Testis (tissue), 2 donors: ENCODE measurements at regions not wholly inside any gene's neighbourhood (a gene's known extent, or its start where the extent isn't known, plus 50 kb on each side); places are given as distances from the start of the nearest gene placed in this dataset.

Experiments
- DNase-seq: peaks from one replicate; pipeline ENCODE4 v3.0.0-alpha.2; 2019
- H3K27ac ChIP-seq, 2 donors: fragments of 200-600 bp; sonication (generic); one replicate each; pipeline ENCODE4 v1.5.1; 2019
- H3K27me3 ChIP-seq: fragments of 200-600 bp; sonication (generic); one replicate; pipeline ENCODE4 v1.5.1; 2019
- H3K36me3 ChIP-seq: fragments of 200-600 bp; sonication (generic); one replicate; pipeline ENCODE4 v1.5.1; 2017; ENCODE audit warnings: low read depth; ENCODE audit errors: missing control alignments
- H3K4me1 ChIP-seq: fragments of 200-600 bp; sonication (generic); one replicate; pipeline ENCODE4 v1.5.1; 2019
- H3K4me3 ChIP-seq, 2 donors: fragments of 200-600 bp; sonication (generic); one replicate each; pipeline ENCODE4 v1.5.1; 2017 to 2019
- H3K9me3 ChIP-seq: fragments of 200-600 bp; sonication (generic); one replicate; pipeline ENCODE4 v1.5.1; 2017
- CTCF ChIP-seq, 3 experiments: fragments of 450-650 bp in 2 of 3; fragments of 200-600 bp in 1 of 3; sonication (generic) in 1 of 3; IDR thresholded peaks; one replicate each; pipeline ENCODE4 v1.5.1; 2016 to 2019; ENCODE audit warnings: antibody characterized with exemption in 3 of 3, mild to moderate bottlenecking in 2 of 3, moderate library complexity in 1 of 3
- POLR2A ChIP-seq: fragments of 450-650 bp; IDR thresholded peaks from one replicate; pipeline ENCODE4 v1.6.1; 2017; ENCODE audit warnings: antibody characterized with exemption, mild to moderate bottlenecking, moderate library complexity
- WGBS, 2 donors: methylation state at CpG; one replicate each; pipeline ENCODE4 v1.1.5; 2018; 5-methylcytosine and 5-hydroxymethylcytosine counted together
- intact Hi-C: fragments of 100-400 bp; cut with DNase I; formaldehyde crosslinking; loops from one replicate; pipeline ENCODE4 v1.15.1; 2023; ENCODE audit warnings: low total_unique reads

- 47 to 85% methylated on average over 1 of the region's 1 CpG for WGBS, 2 donors
- H3K4me3 ChIP-seq, result no peak overlapping the region
- H3K27ac ChIP-seq, result peak overlapping the region in 1 of 2 donors; percentile 42
- no peak for DNase-seq
- H3K9me3 ChIP-seq, result no peaks in the 10 kb centered on the region
- no peak for TF ChIP-seq POLR2A
- TF ChIP-seq CTCF (IDR thresholded peaks at IDR 0.05), result no peak
- H3K4me1 ChIP-seq, result peaks cover 9% of the 10 kb centered on the region
- no peaks in the 10 kb centered on the region for H3K36me3 ChIP-seq
- intact Hi-C loops, result no loop called here
- H3K27me3 ChIP-seq, result no peaks in the 10 kb centered on the region
Observed at GRCh38 chr11:110376021-110376420, 53.7 kb upstream of the FDX1 start.

GRCh38 chr11:110376711-110377324 is 52.9 kb upstream of the FDX1 start:
- WGBS, 2 donors, result 13 to 14% methylated on average over 6 of the region's 6 CpGs
- Histone ChIP-seq H3K4me3 (no peak overlapping the region), H3K4me1 (peaks cover 9% of the 10 kb centered on the region), H3K36me3 (no peaks in the 10 kb centered on the region), H3K9me3 (no peaks in the 10 kb centered on the region), H3K27me3 (no peaks in the 10 kb centered on the region), H3K27ac (peak overlapping the region in 1 of 2 donors; percentile 42)
- intact Hi-C loops, result no loop called here
- peak; percentile 87 for DNase-seq
- TF ChIP-seq POLR2A, result no peak
- peak; percentile 67 to 70 (median 70) for TF ChIP-seq CTCF (IDR thresholded peaks at IDR 0.05)

GRCh38 chr11:110377434-110377833 is 52.3 kb upstream of the FDX1 start:
- WGBS, 2 donors, result 80 to 89% methylated on average over 3 of the region's 3 CpGs
- DNase-seq, result no peak
- intact Hi-C loops, result no loop called here

GRCh38 chr11:110379261-110379660 is 50.5 kb upstream of the FDX1 start:
- Histone ChIP-seq H3K4me3 (no peak overlapping the region), H3K4me1 (peaks cover 9% of the 10 kb centered on the region), H3K36me3 (no peaks in the 10 kb centered on the region), H3K9me3 (no peaks in the 10 kb centered on the region), H3K27ac (no peak overlapping the region), H3K27me3 (no peaks in the 10 kb centered on the region)
- intact Hi-C loops, result no loop called here
- DNase-seq, result no peak
- TF ChIP-seq CTCF (IDR thresholded peaks at IDR 0.05) (no peak), POLR2A (no peak)
- WGBS, 2 donors, result 70 to 83% methylated on average over 3 of the region's 3 CpGs

More at GRCh38 chr11:110377434-110377833, 52.3 kb upstream of the FDX1 start:
- Histone ChIP-seq H3K27me3 (no peaks in the 10 kb centered on the region), H3K27ac (peak overlapping the region in 1 of 2 donors; percentile 42), H3K36me3 (no peaks in the 10 kb centered on the region), H3K4me1 (peaks cover 9% of the 10 kb centered on the region), H3K4me3 (no peak overlapping the region), H3K9me3 (no peaks in the 10 kb centered on the region)
- TF ChIP-seq POLR2A (no peak), CTCF (IDR thresholded peaks at IDR 0.05) (no peak)

- H3K4me3 ChIP-seq, result no peak overlapping the region
- intact Hi-C loops, result no loop called here
- no peaks in the 10 kb centered on the region for H3K36me3 ChIP-seq
- H3K27ac ChIP-seq, result no peak overlapping the region
- TF ChIP-seq CTCF (IDR thresholded peaks at IDR 0.05), result no peak
- TF ChIP-seq POLR2A, result no peak
- no peaks in the 10 kb centered on the region for H3K27me3 ChIP-seq
- peaks cover 9% of the 10 kb centered on the region for H3K4me1 ChIP-seq
- H3K9me3 ChIP-seq, result no peaks in the 10 kb centered on the region
- WGBS, 2 donors, result 96% methylated on average over 2 of the region's 2 CpGs
- DNase-seq, result no peak
Observed at GRCh38 chr11:110379936-110380335, 49.8 kb upstream of the FDX1 start.
